ENCODE measurements at regions not wholly inside any gene's neighbourhood (a gene's known extent, or its start where the extent isn't known, plus 50 kb on each side); places are given as distances from the start of the nearest gene placed in this dataset.

DNA sequence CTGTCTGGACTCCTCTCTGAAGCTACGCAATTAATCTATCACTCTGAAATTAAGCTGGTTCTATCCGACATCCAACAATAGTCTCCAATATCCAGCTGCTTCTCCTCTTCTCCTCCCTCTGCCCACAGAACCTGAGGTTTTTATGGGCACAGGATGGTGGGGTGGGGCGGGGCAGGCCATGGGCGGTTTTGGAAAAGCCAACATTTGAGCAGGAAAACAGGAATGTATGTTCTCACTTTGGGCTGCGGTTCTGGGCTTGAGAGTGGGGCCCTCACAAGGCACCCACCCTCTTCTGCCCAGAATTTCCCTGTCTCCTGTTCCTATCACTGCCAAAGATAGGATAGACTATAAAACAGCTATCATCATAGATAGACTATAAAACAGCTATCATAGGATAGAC lies 1144.2 kb downstream of the EPHA7 start:
- no peak for TF ChIP-seq CTCF (IDR thresholded peaks at IDR 0.05; ENCODE audit: low read depth, low read length, missing control alignments)

GRCh38 chr6:92274588-92274987 lies 1144.8 kb downstream of the EPHA7 start:
- no peak for TF ChIP-seq CTCF (IDR thresholded peaks at IDR 0.05; ENCODE audit: low read depth, low read length, missing control alignments)
- no peak for DNase-seq (ENCODE audit: low read depth)
- no peak overlapping the region for H3K4me3 ChIP-seq (ENCODE audit: low read depth, low read length)

More for the DNA sequence above, 1144.2 kb downstream of the EPHA7 start:
- H3K4me3 ChIP-seq (ENCODE audit: low read depth, low read length), result no peak overlapping the region
- no peak for DNase-seq (ENCODE audit: low read depth)

- DNase-seq (ENCODE audit: low read depth), result no peak
- no peak overlapping the region for H3K4me3 ChIP-seq (ENCODE audit: low read depth, low read length)
- TF ChIP-seq CTCF (IDR thresholded peaks at IDR 0.05; ENCODE audit: low read depth, low read length, missing control alignments), result no peak
These were observed 1145.7 kb downstream of the EPHA7 start for GRCh38 chr6:92273694-92274093.

DNA sequence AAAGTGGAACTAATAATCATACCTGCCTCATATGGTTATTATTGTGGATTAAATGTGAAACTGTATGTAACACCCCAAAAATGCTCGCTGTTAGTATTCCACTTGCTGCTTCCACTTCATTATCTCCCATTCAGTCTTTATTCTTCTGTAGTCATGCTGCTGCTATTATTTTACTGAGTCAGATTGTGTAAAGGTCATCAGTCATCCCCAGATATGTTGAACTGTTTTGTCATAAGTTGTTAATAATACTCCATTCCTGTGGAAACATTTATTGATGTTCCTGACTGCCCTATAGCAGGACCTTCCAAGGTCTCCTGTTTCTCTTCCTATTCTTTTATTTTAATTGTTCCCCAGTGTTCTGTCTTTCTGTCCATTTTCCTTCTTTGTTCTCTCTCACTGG lies 1148.3 kb downstream of the EPHA7 start:
- no peak overlapping the region for H3K4me3 ChIP-seq (ENCODE audit: low read depth, low read length)
- TF ChIP-seq CTCF (IDR thresholded peaks at IDR 0.05; ENCODE audit: low read depth, low read length, missing control alignments), result no peak
- DNase-seq (ENCODE audit: low read depth), result no peak

DNA sequence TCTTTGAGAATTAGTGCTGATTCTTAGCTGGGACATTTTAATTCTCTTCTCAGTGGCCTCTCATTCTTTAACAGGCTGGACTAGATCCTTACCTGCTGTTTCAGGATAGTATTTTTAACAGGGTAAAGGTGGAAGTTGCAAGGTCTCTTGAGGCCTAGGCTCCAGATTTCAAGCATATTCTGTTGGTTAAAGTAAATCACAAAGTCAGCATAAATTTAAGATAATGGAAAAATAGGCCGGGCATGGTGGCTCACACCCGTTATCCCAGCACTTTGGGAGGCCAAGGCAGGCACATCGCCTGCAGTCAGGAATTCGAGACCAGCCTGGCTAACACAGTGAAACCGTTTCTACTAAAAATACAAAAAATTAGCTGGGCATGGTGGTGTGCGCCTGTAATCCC lies 1149.0 kb downstream of the EPHA7 start:
- TF ChIP-seq CTCF (IDR thresholded peaks at IDR 0.05; ENCODE audit: low read depth, low read length, missing control alignments), result no peak
- no peak overlapping the region for H3K4me3 ChIP-seq (ENCODE audit: low read depth, low read length)
- DNase-seq (ENCODE audit: low read depth), result no peak

DNA sequence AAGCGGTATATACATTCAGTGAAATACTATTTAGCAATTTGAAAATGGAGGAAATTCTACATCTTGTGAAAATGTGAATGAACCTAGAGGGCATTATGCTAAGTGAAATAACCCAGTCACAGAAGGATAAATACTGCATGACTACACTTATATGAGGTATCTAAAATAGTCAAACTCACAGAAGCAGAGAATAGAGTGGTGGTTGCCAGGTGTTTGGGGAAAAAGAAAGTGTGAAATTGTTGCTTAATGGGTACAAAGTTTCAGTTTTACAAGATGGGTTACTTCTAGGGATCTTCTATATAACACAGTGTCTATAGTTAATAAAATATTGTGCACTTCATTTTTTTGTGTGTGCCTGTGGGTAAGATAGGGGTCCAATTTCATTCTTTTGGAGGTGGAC lies 1152.0 kb downstream of the EPHA7 start:
- no peak for TF ChIP-seq CTCF (IDR thresholded peaks at IDR 0.05; ENCODE audit: low read depth, low read length, missing control alignments)

DNA sequence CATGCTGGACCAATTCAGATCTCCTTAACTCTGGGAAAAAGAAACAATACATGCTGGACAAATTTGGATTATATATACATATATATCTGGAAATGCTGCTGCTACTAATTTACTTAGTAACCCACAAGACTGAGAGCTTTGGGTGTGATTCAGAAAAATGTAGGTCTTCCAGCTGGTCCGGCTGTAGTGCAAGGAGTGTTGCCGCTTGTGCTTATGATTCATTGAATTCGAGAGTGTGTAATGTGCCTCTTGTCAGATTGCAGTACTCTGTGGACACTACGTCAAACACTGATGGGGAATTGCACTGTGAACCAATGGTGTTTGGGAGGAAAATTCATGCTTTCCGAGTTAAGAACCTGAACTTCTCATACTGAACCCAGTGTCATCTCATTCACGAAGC lies 1155.5 kb downstream of the EPHA7 start:
- DNase-seq (ENCODE audit: low read depth), result no peak
- H3K4me3 ChIP-seq (ENCODE audit: low read depth, low read length), result no peak overlapping the region
- no peak for TF ChIP-seq CTCF (IDR thresholded peaks at IDR 0.05; ENCODE audit: low read depth, low read length, missing control alignments)

More for the DNA sequence above, 1152.0 kb downstream of the EPHA7 start:
- no peak for DNase-seq (ENCODE audit: low read depth)
- H3K4me3 ChIP-seq (ENCODE audit: low read depth, low read length), result no peak overlapping the region
